ENCODE measurements at regions not wholly inside any gene's neighbourhood (a gene's known extent, or its start where the extent isn't known, plus 50 kb on each side); places are given as distances from the start of the nearest gene placed in this dataset.
A peak's percentile ranks its signal among the peaks of the same experiment; 100 is the strongest.
"Not testable (repeated sequence)": the region's sequence is repeated elsewhere in the genome, so short reads cannot be mapped to it uniquely, and the experiment has no call there.

GRCh38 chr3:197430934-197431333, 124.8 kb downstream of the BDH1 start:
- no peak for DNase-seq (ENCODE audit: low spot score)

DNA sequence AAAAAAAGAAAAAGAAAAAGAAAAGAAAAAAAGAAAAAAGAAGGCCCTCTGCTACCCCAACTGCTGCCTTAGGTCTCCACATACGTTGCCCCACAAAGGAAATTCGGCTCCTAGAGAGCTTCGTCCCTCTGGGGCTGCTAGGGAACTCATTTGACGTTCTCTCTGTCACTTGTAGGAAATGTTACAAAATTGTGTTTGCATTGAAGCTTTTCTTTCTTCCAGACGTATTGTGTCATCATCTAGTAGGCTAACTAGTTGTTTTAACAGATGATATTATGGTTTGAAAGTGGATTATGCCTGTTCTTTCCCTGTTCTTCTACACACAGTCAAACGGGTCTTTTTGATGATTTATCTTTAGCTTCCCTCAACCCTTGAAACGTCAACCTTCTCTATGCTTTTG, 125.3 kb downstream of the BDH1 start:
- DNase-seq (ENCODE audit: low spot score): no peak

DNA sequence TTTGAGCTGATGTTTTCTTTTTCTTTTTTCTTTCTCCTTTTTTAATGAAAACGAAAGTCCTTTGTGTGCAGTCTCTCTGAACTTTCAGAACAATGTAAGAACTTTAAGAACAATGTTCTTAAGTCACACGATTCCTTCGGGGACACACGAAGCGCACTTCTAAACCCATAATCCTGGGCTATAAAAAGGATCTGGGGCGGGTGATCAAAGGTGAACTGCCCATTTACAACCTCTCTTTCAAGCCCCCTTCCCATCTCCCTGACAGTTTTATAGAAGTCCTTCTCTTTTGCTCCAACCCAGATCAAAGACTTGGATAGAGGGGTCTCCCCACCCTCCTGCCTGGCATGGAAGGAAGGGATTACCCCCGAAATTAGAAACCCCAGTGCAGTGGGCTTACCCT, 126.8 kb downstream of the BDH1 start:
- no peak for DNase-seq (ENCODE audit: low spot score)

- peak; percentile 47 for DNase-seq (ENCODE audit: low spot score)
These were observed 127.5 kb downstream of the BDH1 start for GRCh38 chr3:197428117-197428801.

- DNase-seq (ENCODE audit: low spot score): no peak
These were observed 128.6 kb upstream of the DLG1 start for GRCh38 chr3:197427021-197427420.

- DNase-seq (ENCODE audit: low spot score): no peak
These were observed 127.7 kb upstream of the DLG1 start for GRCh38 chr3:197426121-197426566.

DNA sequence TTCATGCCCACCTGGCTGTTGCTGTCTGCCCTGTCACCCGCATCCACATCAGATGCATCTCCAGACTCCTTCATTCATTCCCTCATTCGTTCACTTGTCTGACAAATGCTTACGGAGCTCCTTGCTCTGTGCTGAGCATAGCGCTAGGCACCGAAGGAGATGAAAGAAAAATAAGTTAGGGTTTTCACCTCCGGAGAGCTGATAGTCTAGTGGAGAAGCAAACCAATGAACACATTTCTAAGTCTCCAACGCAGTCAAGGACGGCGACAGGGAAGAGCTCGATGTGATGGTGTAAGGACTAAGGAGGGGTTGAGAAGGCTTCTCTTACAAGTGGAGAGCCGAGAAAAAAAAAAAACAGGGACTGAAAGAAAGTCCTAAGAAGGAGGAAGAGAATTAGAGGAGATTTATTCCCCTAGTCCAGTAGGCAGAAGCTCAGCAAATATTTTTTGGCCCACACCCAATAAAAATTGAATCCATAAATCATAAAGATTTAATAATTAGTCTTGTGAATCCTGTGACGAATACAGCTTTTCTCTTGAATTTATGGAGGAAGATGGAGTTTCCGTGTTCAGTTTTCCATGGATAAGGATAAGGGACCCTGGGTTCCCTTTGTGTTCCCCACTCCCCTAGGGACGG, 127.2 kb upstream of the DLG1 start:
- no peak for DNase-seq (ENCODE audit: low spot score)

DNA sequence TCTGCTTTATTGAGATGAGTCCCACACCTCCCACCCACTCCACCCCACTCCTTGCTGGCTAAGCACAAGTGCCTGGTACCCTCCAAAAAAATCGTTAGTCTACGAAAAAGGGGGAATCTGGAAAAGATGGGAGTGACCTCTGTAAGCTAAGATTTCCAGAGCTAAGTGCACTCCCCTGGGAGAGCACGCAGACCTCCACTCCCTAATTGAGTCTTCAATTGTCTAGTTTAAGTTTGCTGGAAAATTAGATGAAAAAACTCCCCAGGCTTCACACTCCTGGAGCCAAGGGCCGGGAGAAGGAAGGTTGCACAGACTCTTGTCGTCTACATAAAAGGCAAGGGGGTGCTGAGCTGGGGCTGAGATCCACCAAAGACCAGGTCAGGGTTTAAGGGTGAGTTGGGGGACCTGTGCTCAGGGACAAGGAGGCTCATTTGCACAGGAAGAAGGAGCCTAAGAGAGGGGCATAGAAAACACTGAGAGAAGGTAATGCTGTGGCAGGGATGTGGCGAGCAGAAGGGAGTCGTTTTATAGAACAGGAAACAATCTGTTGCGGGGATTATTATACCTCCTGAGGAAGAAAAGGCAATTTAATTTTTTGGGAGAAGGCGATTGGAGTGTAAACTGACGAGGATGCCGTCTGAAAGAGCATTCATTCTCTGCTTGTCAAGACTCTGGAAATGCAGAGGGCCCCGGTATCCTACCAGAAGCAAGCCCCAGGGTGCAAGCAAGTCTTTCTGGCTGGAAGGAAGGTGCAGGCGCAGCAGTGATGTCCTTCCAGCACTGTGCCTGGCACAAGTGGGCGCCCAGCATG, 126.5 kb upstream of the DLG1 start:
- no peak for DNase-seq (ENCODE audit: low spot score)

- DNase-seq (ENCODE audit: low spot score): no peak
These were observed 125.9 kb upstream of the DLG1 start for GRCh38 chr3:197424266-197424665.

GRCh38 chr3:197423376-197423775, 125.0 kb upstream of the DLG1 start:
- DNase-seq (ENCODE audit: low spot score): no peak

DNA sequence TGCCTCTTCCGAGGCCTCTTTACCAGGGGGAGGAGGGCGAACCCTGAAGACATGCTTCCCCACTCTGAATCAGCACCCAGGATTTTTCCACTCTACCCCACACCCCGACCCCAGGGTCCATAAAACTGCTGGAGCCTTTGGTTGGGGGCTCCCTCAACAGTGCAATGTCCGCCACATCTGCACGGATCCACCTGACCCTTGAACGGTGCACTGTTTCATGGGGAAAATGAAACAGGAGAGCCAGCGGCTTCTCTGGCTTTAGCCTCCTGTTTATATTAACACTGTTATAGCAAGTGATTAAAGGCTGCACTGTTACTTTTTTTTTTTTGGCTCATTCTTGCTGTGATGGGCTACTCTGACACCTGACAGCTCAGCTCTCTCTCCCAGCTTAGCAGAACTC, 124.1 kb upstream of the DLG1 start:
- no peak for DNase-seq (ENCODE audit: low spot score)

- no peak for DNase-seq (ENCODE audit: low spot score)
These were observed 122.6 kb upstream of the DLG1 start for GRCh38 chr3:197421021-197421420.

DNA sequence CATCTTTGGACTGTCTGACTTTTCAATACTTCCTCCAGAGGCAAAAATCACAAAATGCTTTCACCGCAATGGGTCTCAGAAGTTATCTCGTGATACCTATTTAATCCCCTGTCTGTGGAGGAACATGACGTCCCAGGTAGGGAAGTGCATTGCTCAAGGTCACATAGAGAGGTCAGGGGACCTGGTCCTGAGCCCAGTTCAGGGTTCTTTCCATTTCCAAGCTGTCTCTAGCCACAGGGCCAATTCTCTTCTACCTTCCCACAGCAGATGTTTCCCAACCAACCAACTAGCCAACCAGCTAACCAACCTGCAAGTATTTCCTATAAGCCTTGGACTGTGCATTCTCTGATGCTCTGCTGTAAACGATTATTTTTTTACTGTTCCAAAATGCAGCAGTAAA, 122.2 kb upstream of the DLG1 start:
- DNase-seq (ENCODE audit: low spot score): no peak

- DNase-seq (ENCODE audit: low spot score): no peak
These were observed 121.7 kb upstream of the DLG1 start for GRCh38 chr3:197420115-197420514.

DNA sequence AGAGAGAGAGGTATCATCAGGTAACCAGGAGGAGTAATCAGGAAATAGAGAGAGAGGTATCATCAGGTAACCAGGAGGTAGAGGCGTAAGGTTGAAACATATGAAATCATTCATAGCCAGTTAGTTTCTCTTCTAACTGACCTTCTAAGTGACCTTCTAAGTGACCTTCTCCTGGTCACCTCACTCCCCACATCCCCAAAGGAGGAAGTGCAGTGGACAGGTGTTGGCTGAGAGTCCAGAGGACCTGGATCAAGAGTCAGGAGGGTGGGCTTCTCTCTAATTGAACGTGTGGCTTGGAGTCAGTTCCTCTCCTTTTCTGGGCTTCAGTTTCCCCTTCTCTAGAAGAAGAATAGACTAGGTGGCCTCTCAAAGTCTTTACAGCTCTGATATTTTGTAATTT, 121.3 kb upstream of the DLG1 start:
- DNase-seq (ENCODE audit: low spot score): no peak

DNA sequence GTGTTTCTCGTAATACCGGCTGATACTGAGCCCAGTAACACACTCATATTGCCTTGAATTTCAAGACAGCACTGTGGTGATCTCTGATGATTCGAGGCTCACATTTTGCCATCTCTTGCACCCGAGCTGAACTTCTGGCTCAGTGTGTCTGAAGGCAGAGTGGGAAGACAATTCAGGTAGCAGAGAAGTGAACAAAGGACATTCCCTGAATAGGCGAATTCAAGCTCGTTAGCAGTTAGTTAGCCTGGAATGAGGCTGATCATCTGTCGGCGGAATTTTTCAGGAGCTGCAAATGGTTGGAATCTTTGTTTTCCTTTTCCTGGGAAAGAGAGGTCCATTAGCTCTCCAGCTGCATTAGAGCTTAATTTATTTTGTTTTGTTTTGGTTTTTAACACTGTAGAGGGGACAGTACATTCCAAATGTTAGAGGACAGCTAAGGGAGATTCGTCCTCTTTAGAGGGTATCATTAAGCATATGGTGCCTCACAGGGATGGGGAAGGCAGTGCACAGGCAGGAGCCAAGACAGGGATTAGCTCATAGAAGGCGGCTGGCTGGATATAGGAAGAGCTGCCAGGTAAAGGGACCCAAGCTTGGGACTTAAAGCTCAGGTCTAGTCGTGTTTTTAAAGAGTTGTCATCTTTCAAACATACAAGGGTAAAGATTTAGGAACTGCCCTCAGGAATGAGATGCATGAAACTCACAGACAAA, 119.7 kb upstream of the DLG1 start:
- no peak for DNase-seq (ENCODE audit: low spot score)

- no peak for DNase-seq (ENCODE audit: low spot score)
These were observed 119.0 kb upstream of the DLG1 start for GRCh38 chr3:197417441-197417840.

DNA sequence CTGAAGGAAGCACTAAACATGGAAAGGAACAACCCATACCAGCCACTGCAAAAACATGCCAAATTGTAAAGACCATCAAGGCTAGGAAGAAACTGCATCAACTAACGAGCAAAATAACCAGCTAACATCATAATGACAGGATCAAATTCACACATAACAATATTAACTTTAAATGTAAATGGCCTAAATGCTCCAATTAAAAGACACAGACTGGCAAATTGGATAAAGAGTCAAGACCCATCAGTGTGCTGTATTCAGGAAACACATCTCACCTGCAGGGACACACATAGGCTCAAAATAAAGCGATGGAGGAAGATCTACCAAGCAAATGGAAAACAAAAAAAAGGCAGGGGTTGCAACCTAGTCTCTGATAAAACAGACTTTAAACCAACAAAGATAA, 113.5 kb upstream of the DLG1 start:
- DNase-seq (ENCODE audit: low spot score): not testable (repeated sequence)

GRCh38 chr3:197410170-197410569, 111.8 kb upstream of the DLG1 start:
- DNase-seq (ENCODE audit: low spot score): not testable (repeated sequence)

- DNase-seq (ENCODE audit: low spot score): no peak
These were observed 110.0 kb upstream of the DLG1 start for GRCh38 chr3:197408177-197408957.

- DNase-seq (ENCODE audit: low spot score): no peak
These were observed 109.1 kb upstream of the DLG1 start for GRCh38 chr3:197407526-197407925.

DNA sequence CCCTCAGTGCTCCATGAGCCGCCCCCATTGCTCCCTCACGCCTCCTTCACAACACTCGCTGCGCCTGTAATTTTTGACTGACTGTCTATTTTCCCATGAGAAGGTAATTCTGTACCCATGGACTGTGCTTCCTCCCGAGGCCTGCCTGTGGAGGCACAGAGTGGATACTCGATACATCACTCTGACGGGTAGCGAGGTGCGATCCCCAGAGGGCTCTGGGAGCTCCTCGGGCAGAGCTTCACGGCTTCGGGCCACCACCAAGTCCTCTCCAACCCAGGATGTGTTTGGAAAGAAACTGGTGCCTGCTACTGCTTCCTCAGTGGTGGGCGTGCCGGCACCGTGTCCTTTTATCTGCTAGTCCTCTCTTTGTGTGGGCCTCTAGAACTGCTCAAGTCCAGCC, 108.6 kb upstream of the DLG1 start:
- no peak for DNase-seq (ENCODE audit: low spot score)
